ENCODE measurements at regions not wholly inside any gene's neighbourhood (a gene's known extent, or its start where the extent isn't known, plus 50 kb on each side); places are given as distances from the start of the nearest gene placed in this dataset.

DNA sequence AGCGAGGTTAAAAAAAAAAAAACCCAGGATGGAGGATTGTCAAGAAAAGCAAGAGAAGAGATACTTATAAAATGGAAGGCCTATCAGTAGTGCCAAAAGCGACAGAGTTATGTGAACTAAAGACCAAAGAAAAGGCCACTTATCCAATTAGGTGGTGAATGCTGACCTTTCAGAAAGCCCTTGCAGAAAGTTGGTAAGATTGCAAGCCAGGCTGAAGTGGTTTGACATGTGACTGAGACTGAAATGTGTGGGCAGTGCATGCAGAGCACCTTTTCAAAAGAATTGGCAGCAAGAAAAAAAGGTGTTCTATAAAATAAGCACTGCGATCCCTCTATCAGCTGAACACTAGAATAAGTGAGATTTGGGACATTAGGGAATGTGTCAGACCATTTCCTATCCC, 379.4 kb upstream of the FAM98A start:
- TF ChIP-seq, protein P1, sequence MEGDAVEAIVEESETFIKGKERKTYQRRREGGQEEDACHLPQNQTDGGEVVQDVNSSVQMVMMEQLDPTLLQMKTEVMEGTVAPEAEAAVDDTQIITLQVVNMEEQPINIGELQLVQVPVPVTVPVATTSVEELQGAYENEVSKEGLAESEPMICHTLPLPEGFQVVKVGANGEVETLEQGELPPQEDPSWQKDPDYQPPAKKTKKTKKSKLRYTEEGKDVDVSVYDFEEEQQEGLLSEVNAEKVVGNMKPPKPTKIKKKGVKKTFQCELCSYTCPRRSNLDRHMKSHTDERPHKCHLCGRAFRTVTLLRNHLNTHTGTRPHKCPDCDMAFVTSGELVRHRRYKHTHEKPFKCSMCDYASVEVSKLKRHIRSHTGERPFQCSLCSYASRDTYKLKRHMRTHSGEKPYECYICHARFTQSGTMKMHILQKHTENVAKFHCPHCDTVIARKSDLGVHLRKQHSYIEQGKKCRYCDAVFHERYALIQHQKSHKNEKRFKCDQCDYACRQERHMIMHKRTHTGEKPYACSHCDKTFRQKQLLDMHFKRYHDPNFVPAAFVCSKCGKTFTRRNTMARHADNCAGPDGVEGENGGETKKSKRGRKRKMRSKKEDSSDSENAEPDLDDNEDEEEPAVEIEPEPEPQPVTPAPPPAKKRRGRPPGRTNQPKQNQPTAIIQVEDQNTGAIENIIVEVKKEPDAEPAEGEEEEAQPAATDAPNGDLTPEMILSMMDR (IDR thresholded peaks at IDR 0.05), result no peak
- TF ChIP-seq POLR2A (IDR thresholded peaks at IDR 0.05), result no peak

All from right lobe of liver (tissue), 4 donors.